ENCODE measurements at regions not wholly inside any gene's neighbourhood (a gene's known extent, or its start where the extent isn't known, plus 50 kb on each side); places are given as distances from the start of the nearest gene placed in this dataset.
"Not testable (repeated sequence)": the region's sequence is repeated elsewhere in the genome, so short reads cannot be mapped to it uniquely, and the experiment has no call there.

DNA sequence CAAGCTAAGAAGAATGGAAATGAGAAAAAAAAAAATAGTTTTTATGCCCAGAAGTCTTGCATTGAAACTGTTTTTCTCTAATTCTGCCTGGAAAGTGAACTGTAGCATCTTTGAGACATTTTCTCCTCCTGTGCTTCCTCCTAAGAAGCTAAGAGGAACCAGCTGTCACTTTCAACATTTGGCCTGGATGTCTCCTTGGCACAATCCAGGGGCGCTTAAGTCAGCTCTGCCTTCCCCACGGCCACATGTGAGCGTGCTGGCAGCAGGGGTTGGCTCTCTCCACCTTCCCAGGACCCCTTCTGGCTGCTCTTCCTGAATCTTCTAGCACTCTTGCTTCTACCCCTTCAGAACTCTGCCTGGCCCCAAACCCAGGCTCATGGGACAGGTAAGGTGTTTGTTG is 289.6 kb upstream of the ADARB2 start:
- H3K4me3 ChIP-seq (ENCODE audit: low read length): no peak overlapping the region
- TF ChIP-seq, protein P1, sequence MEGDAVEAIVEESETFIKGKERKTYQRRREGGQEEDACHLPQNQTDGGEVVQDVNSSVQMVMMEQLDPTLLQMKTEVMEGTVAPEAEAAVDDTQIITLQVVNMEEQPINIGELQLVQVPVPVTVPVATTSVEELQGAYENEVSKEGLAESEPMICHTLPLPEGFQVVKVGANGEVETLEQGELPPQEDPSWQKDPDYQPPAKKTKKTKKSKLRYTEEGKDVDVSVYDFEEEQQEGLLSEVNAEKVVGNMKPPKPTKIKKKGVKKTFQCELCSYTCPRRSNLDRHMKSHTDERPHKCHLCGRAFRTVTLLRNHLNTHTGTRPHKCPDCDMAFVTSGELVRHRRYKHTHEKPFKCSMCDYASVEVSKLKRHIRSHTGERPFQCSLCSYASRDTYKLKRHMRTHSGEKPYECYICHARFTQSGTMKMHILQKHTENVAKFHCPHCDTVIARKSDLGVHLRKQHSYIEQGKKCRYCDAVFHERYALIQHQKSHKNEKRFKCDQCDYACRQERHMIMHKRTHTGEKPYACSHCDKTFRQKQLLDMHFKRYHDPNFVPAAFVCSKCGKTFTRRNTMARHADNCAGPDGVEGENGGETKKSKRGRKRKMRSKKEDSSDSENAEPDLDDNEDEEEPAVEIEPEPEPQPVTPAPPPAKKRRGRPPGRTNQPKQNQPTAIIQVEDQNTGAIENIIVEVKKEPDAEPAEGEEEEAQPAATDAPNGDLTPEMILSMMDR (IDR thresholded peaks at IDR 0.05; ENCODE audit: insufficient read depth, low read depth, low read length, missing control alignments): no peak
- DNase-seq (ENCODE audit: low read depth): no peak

DNA sequence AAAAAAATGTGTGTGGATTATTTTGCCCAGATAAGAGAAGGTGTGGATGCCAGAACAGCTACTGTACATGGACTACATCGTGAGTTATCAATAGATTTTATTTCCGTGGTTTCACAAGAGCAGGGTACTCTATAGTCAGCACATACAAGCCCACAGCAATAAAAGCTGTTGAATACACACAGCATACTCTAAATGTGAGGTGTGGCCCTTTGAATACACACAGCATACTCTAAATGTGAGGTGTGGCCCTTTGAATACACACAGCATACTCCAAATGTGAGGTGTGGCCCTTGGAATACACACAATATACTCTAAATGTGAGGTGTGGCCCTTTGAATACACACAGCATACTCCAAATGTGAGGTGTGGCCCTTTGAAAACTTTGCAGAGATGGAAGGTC is 287.4 kb upstream of the ADARB2 start:
- not testable (repeated sequence) for H3K4me3 ChIP-seq (ENCODE audit: low read length); DNase-seq (ENCODE audit: low read depth)

DNA sequence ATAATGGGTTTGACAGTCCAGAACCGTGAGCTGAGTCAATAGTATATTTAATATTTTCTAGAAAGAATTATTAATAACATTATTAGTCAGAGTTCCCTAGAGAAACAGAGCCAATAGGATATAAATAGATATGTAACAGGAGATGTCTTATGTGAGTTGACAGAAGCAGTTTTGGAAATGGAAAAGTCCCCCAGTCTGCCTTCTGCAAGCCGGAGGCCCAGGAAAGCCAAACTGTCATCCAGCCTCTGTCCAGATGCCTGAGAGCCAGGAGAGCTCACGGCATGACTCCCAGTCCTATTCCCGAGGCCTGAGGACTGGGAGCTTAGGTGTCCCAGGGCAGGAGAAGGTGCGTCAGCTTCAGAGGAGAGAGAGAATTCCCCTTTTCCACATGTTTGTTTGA is 286.4 kb upstream of the ADARB2 start:
- DNase-seq (ENCODE audit: low read depth): no peak
- TF ChIP-seq, protein P1 (IDR thresholded peaks at IDR 0.05; ENCODE audit: insufficient read depth, low read depth, low read length, missing control alignments): no peak
- no peak overlapping the region for H3K4me3 ChIP-seq (ENCODE audit: low read length)

DNA sequence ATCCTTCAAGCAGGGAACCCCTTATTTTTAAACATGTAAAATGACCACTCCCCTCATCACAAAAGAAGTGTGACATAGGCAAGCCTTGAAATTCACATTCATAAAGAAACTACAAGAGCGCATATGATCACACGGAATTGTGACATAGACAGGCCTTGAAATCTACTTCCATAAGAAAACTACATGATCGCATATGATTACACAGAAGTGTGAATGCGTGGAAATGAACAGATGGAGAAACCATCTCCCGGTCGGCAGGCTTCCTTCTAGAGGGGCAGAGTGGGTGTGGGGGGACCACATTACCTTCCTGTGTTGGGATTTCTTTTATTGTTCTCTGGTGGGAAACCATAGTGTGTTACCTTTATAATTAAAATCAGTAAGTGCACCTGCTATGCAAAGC is 285.1 kb upstream of the ADARB2 start:
- DNase-seq (ENCODE audit: low read depth): no peak
- no peak overlapping the region for H3K4me3 ChIP-seq (ENCODE audit: low read length)
- TF ChIP-seq, protein P1 (IDR thresholded peaks at IDR 0.05; ENCODE audit: insufficient read depth, low read depth, low read length, missing control alignments): no peak

DNA sequence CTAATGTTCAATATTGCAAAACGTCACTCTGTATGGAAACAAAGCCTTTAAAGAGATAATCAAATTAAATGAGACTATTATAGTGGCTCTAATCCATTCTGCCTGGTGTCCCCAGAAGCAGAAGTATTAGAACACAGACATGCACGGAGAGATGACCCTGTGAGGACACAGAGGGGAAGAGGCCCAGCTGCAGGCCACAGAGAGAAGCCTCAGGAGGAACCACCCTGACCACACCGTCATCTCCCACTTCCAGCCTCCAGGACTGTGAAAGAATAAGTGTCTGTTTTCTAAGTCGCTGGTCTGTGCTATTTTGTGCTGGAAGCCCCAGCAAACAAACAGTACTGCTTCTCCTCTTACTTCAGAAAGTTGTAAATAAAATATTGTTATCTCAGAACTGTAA is 283.5 kb upstream of the ADARB2 start:
- no peak overlapping the region for H3K4me3 ChIP-seq (ENCODE audit: low read length)
- no peak for DNase-seq (ENCODE audit: low read depth)
- TF ChIP-seq, protein P1 (IDR thresholded peaks at IDR 0.05; ENCODE audit: insufficient read depth, low read depth, low read length, missing control alignments): no peak

DNA sequence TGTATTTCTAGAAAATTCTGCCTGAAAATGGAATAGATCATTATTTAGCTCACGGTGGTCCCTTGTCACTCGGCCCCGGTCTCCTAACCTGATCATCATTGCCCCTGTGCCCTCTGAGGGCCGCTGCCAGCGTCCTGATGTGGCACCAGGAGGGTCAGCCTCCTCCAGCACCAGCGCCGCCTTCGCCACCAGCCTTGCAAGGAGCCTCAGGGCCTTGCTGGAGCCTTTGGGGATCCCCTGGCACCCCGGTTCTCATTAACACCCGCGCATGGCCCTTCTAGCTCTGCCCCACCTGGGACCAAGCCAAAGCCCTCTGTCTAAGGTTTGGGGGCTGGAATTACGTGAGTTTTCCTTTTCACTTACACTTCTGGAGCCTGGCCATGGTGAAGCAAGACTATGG is 282.5 kb upstream of the ADARB2 start:
- TF ChIP-seq, protein P1 (IDR thresholded peaks at IDR 0.05; ENCODE audit: insufficient read depth, low read depth, low read length, missing control alignments): no peak
- no peak overlapping the region for H3K4me3 ChIP-seq (ENCODE audit: low read length)

DNA sequence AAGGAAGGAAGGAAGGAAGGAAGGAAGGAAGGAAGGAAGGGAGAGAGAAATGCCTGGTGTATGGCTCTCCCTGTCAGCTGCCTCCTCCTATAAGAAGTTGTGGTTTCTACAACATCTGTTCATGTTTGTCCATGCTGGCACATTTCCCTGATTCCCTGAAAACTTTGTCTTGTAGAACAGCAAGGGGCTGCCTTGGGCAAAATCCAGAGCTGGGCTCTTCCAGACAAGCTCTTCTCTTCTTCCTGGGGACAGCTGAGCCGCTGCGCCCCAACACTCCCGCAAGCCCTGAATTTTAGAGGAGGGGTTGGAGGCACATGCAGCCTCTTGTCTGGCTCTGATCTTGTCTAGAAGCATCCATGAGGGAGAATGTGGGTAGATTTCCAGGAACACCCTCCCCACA is 282.0 kb upstream of the ADARB2 start:
- DNase-seq (ENCODE audit: low read depth): no peak
- TF ChIP-seq, protein P1 (IDR thresholded peaks at IDR 0.05; ENCODE audit: insufficient read depth, low read depth, low read length, missing control alignments): no peak
- H3K4me3 ChIP-seq (ENCODE audit: low read length): no peak overlapping the region

More for the DNA sequence above, 282.5 kb upstream of the ADARB2 start:
- DNase-seq (ENCODE audit: low read depth): no peak

DNA sequence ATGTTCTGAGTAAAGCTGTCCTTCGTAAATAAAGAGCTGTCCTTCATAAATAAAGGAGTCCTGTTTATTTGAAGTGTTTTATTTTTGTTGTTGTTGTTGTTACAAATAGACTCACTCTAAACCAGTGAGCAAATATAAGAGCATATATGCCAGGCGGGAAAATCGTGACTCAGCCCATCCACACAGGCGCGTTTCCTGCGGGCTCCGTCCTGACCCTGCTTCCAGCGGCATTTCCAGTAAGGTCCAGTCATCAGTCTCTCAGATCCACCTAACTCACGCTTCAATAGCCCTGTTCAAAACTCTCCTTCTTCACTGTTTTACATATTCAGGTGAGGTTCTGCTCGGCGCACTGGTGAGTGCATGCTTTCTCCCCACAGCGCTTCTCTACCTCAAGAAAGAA is 277.2 kb upstream of the ADARB2 start:
- TF ChIP-seq, protein P1 (IDR thresholded peaks at IDR 0.05; ENCODE audit: insufficient read depth, low read depth, low read length, missing control alignments): no peak
- DNase-seq (ENCODE audit: low read depth): no peak

More for the DNA sequence above, 277.2 kb upstream of the ADARB2 start:
- H3K4me3 ChIP-seq (ENCODE audit: low read length): no peak overlapping the region

All from epithelial cell of esophagus (primary cell).